ENCODE measurements at regions not wholly inside any gene's neighbourhood (a gene's known extent, or its start where the extent isn't known, plus 50 kb on each side); places are given as distances from the start of the nearest gene placed in this dataset.

- Histone ChIP-seq H3K4me1 (ENCODE audit: insufficient read depth, low read length) (no peaks in the 10 kb centered on the region), H3K9me3 (ENCODE audit: low read length) (peaks cover 20% of the 10 kb centered on the region), H4K20me1 (ENCODE audit: insufficient read depth, low read length) (no peaks in the 10 kb centered on the region), H3K27me3 (ENCODE audit: control insufficient read depth in 1 of 2, insufficient read depth in 2 of 2, low read length in 2 of 2) (no peaks in the 10 kb centered on the region), H3K36me3 (replicated peaks in 1 of 2; ENCODE audit: control insufficient read depth in 1 of 2, insufficient read depth in 2 of 2, low read length in 2 of 2) (no peaks in the 10 kb centered on the region), H3K27ac (ENCODE audit: extremely low read length, insufficient read depth, low read length) (no peak overlapping the region), H2AFZ (ENCODE audit: low read length) (no peak overlapping the region), H3K9ac (ENCODE audit: insufficient read depth, low read depth, low read length) (no peak overlapping the region), H3K4me2 (ENCODE audit: low read depth, low read length) (no peak overlapping the region), H3K4me3 (replicated peaks in 1 of 3; ENCODE audit: insufficient read depth in 1 of 3, low read depth in 2 of 3, low read length in 3 of 3) (no peak overlapping the region), H3K79me2 (ENCODE audit: insufficient read depth, low read length) (no peaks in the 10 kb centered on the region)
- no peak for TF ChIP-seq SCMH1 (CRISPR knock-in tag; IDR thresholded peaks at IDR 0.05; ENCODE audit: borderline replicate concordance)
- TF ChIP-seq CHD4 (IDR thresholded peaks at IDR 0.05; ENCODE audit: borderline replicate concordance, low read length) = no peak
- no peak for TF ChIP-seq PTBP1 (IDR thresholded peaks at IDR 0.05; ENCODE audit: low read depth, low read length, poor library complexity, severe bottlenecking)
- TF ChIP-seq IRF2 (CRISPR knock-in tag; IDR thresholded peaks at IDR 0.05) = no peak
- no peak for TF ChIP-seq ZNF253 (CRISPR knock-in tag; IDR thresholded peaks at IDR 0.05; ENCODE audit: borderline replicate concordance)
- TF ChIP-seq CCAR2 (optimal IDR thresholded peaks at IDR 0.05; ENCODE audit: low read depth, low read length) = no peak
- TF ChIP-seq ZNF768 (CRISPR knock-in tag; IDR thresholded peaks at IDR 0.05) = no peak
- TF ChIP-seq ZNF224 (CRISPR knock-in tag; IDR thresholded peaks at IDR 0.05) = no peak
- TF ChIP-seq ATF3 (CRISPR knock-in tag; IDR thresholded peaks at IDR 0.05) = no peak
- TF ChIP-seq CENPX (CRISPR knock-in tag; IDR thresholded peaks at IDR 0.05) = no peak
- TF ChIP-seq ZNF891 (CRISPR knock-in tag; IDR thresholded peaks at IDR 0.05) = no peak
- no peak for TF ChIP-seq DPF2 (CRISPR knock-in tag; IDR thresholded peaks at IDR 0.05; ENCODE audit: borderline replicate concordance, low read depth)
- TF ChIP-seq ZNF597 (CRISPR knock-in tag; IDR thresholded peaks at IDR 0.05) = no peak
- TF ChIP-seq PHF21A (CRISPR knock-in tag; IDR thresholded peaks at IDR 0.05) = no peak
- no peak for TF ChIP-seq NCOA2 (CRISPR knock-in tag; IDR thresholded peaks at IDR 0.05)
- TF ChIP-seq KLF13 (CRISPR knock-in tag; IDR thresholded peaks at IDR 0.05) = no peak
- TF ChIP-seq ZNF432 (CRISPR knock-in tag; IDR thresholded peaks at IDR 0.05; ENCODE audit: borderline replicate concordance) = no peak
- TF ChIP-seq KDM5B (CRISPR knock-in tag; IDR thresholded peaks at IDR 0.05; ENCODE audit: borderline replicate concordance) = no peak
- TF ChIP-seq ZSCAN20 (CRISPR knock-in tag; IDR thresholded peaks at IDR 0.05; ENCODE audit: borderline replicate concordance) = no peak
- TF ChIP-seq ZNF275 (CRISPR knock-in tag; IDR thresholded peaks at IDR 0.05; ENCODE audit: borderline replicate concordance) = no peak
- BruUV-seq (replicated peaks) = no TSS peak
- DNase-seq (ENCODE audit: low spot score) = no peak
- no peak for FAIRE-seq
- intact Hi-C loops (cut with micrococcal nuclease; ENCODE audit: unreplicated experiment) (no loop called here), in situ Hi-C loops (cut with HindIII; ENCODE audit: extremely low pct_ligation_motif_present, low pct_unique_long_range_greater_than_20kb) (no loop called here)
- CTCF ChIA-PET (ENCODE audit: low intra/inter-chr PET ratio, low total read pairs) = no interaction called here
- ATAC-seq = no peak
- WGBS (ENCODE audit: low lambda C conversion rate) = 1% methylated on average over 4 of the region's 4 CpGs
- POLR2A ChIA-PET = no interaction called here
Observed at GRCh38 chr4:57734104-57734670, 624.0 kb upstream of the IGFBP7 start.

Measured in HepG2 (cell line).